Dermis blood vessel endothelial cell (primary cell): ENCODE measurements at regions not wholly inside any gene's neighbourhood (a gene's known extent, or its start where the extent isn't known, plus 50 kb on each side); places are given as distances from the start of the nearest gene placed in this dataset.

Experiments used
- DNase-seq: peaks from one replicate; pipeline ENCODE4 v3.0.0; 2010

DNA sequence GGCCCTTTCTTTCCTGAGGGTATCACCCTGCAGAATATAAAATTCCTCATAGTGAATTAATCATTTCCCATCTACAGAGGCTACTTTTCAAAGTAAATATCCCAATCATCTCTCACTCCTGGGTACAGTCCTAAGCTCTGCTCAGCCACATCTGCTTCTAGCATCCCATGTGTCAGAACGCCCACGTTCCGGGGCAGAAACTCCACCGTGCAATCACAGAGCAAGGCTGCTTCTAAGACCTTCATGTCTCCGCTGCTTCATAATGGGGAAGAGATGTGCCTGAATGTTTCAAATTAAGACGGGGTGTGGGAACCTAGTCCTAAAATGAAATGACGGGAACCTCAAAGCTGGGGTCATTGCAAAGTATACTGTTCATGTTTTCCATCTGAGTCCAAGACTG lies 208.8 kb upstream of the GMDS start:
- no peak for DNase-seq

DNA sequence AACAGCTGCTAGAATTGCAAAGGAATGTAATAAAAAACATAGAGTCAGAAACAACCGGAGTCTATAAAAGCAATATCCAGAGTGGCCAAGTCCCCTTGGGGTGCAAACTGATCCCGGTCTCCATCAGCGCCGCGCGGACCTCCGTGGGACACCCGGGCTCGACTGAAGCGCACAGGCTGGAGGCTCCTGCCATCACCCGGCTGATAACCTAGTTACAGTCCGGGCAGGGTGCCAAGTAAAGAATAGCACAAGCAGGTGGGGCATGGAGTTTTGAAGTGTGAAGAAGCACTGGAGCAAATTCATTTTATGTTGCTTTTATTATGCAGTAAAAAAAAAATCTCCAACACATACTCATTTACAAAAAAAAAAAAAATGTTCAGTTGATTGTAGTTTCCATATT lies 205.1 kb upstream of the GMDS start:
- peak; percentile 26 for DNase-seq

DNA sequence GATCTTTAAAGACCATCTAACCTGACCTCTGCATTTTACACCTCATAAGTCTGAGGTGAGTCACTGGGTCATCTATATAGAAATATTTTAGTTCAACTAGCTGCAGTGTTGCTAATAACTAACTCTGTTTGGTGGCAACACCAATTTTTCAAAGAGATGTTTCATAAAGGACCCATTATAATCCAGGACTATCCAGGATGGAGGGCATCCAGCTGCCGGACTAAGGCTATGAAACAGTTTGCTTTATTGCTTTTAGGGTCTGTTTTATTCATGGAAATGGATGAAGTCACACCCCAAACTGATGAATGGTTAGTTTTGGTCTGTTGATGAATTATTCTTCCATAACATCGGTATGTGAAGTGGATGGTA lies 204.2 kb upstream of the GMDS start:
- DNase-seq = no peak

DNA sequence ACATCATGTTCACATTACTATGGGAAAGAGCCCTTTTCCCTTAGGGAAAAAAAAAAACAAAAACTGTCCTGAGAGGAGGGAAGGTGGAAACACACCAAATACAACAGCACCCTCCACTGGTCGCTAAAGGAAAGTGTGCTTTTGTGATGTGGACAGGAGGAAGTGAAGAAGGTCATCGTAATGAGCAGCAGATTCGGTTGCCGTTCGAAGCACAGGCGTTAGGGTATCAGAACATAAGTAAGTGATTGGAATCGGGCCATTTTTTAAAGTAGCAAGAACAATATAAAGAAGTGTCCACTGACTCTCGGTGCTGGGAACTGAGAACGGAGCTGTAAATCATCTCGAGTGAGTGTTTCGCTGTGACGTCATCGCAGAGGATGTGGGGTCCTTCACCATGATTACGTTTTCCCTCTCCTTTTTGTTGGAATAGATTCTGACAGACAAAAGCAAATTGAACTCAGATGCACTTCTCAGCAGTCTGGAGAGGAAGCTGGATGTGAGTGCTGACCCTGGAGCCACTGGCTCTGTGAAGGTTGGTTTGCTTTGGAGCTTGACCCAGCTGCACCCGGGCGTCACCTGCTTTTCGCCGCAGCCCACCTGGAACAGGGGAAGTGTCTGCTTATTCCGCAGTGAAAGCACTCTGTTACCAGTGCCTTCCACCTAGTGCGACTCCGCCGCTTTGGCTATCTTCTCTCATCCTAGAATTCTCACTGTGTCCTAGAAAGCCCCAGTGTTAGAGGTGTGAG lies 203.6 kb upstream of the GMDS start:
- DNase-seq = peak; percentile 86

DNA sequence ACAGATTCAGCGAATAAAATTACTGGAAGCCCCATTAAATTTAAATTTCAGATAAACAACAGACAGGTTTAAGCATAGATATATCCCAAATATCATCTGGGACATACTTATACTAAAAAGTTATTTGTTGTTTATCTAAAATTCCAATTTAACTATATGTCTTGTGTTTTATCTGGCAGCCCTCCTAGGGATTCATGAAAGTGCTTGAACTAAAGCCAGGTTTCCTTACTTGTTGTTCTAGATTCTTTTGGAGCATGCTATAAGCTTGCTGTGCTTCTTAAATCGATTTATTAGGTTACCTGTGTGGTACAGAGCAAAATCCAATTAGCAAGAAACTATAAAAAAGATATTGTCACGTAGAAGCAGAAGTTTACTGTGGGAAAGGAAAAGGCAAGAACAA lies 202.5 kb upstream of the GMDS start:
- DNase-seq = no peak

GRCh38 chr6:2447318-2447920 lies 202.0 kb upstream of the GMDS start:
- no peak for DNase-seq

DNA sequence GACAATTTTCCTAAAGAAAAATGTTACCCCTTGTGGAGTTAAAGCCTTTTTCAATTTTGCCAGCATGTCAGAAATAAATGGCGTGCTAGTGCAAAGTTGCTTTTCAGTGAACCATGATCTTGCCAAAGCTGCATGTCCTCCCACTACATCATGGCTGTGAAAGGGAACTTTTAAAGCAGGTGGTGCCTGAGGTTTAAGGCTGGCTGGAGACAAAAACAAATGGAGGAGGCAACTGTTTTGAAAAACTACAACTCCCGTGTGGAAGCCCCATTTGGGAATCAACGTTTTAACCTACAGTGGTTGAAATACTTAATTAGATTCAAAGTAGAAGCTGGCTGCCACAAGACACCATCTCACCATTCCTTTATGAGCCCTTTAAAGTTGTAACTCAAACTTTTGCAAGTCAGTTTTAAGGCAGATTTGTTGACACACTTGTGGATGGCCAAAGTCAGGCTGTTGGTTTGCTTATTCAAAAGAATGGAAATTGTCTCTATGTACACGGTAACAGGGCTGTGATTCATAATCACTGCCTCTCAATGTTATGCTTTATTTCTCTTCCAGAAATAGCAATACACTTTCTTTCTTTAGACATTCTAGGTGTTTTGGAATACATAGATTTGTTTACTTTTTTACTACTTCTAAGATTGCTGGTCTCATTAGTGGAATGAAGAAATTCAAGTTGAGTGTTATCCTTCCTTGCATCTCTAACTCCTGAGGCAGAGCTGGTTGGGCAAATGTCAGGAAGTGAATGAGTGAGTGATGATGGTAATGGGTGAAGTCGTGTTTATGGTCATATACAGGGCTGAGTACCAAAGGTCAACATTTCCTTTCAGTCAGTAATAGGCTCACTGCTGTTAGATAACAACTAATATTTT lies 196.4 kb upstream of the GMDS start:
- DNase-seq = no peak

DNA sequence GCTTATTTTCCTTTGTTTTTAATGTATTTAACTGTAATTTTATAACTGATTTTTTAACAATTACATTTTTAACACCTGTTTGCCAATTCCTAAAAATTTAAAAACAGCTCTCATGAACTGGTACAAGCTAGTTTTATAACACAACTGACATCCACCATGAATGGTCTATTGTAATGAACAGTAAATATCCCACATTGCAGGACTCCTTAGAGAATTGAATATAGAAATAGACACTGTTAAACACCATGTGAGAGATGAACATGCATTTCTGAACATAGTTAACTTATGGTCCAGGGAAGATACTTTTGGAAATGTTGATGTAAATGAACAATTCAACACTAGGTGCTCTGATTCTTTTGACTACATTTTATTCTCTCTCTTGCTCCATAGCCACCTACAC lies 195.1 kb upstream of the GMDS start:
- DNase-seq = no peak

DNA sequence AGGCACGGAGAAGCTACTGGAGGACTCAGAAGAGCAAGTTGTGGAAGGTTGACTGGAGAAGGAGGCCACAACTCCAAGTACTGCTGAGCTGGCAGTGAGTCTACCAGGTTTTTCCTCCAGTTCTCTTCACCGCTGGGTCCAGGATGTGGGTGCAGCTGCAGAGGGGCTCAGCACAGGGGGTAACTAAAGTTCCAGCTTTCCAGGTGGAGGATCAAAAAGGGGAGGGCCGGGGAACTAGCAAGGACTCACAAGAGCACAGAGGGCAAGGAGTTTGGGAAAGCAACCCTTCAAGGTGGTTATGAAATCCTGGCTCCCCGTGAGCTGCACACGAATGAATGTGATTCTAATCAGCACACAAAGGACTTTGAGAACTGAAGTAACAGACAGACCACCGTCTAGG lies 194.2 kb upstream of the GMDS start:
- DNase-seq = no peak

GRCh38 chr6:2439082-2439481 lies 193.7 kb upstream of the GMDS start:
- DNase-seq = no peak

- DNase-seq = no peak
Observed at GRCh38 chr6:2436410-2437154, 191.2 kb upstream of the GMDS start.

DNA sequence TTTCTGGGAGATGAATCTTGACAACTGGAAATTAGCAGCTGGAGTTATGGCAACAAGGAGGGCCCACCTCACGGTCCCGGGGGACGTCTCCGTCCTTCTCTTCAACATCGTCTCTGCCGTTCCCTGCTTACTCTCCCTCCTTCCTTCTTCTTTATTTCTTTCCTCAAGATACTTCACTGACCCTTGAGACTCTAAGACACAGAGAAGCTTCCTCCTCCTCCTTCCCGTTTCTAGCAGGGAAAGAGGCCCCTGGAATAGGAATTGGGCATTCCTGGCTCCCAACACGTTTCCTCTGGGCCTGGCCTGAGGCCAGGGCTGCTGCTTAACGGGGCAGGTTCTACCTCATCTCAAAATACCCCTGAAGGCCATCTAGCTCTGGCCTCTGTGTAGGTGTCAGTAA lies 189.9 kb upstream of the GMDS start:
- DNase-seq = no peak

- no peak for DNase-seq
Observed at GRCh38 chr6:2434912-2435311, 189.5 kb upstream of the GMDS start.

GRCh38 chr6:2434116-2434515 lies 188.7 kb upstream of the GMDS start:
- DNase-seq = no peak

DNA sequence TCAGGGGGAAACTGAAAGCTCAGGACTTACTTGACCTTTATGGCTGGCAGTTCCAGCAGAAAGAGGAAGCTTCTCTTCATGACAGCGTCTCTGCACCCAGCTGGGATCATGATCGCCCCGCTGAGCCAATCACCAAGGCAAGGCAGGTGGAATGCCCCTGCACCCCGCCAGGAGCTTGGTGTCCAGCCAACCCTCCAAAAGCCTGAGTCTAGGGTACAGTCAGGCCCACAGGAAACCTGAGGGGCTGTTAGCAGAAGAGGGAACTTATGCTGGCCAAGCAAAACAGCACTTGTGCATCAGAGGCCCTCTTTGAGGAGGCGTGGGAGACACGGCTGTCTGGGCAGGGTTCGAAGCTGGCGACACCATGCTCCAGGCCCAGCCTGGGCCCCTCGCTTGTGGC lies 188.3 kb upstream of the GMDS start:
- DNase-seq = no peak

GRCh38 chr6:2433266-2433665 lies 187.9 kb upstream of the GMDS start:
- DNase-seq = no peak

DNA sequence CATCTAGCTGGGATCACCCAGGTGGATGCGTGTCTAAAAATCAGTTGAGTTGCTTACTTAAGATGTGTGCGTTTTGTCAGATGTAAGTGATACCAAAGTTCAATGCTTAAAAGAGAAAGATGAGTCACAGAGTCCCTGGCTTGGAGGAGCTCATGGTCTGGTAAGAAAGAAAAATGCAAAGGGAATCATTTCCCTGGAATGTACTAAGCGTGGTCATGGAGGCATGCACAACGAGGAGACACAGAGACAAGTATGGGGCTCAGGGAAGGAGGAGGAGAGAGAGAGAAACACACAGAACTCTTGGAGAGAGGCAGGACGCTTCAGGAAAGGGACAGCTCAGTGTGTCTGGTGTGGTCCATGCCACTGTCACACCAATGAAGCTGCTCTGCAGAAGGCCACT lies 186.9 kb upstream of the GMDS start:
- DNase-seq = no peak

DNA sequence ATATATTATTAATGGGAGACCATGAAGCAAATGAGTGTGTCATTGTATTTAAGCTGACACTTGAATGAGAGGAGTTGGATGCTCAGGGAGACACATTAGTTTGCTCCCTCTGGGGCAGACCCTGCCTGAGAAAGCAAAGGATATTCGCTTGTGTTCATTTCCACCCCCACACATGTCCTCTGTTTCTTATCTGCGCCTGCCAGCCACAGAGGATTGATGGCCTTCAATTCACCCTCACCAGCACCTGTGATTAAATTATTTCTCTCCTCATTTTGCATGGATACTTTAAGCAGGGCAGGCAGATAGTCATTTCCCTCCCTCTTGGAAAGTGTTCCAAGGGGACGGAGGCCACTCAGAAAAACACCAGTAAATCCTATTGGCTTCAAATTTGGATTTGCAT lies 185.2 kb upstream of the GMDS start:
- no peak for DNase-seq

GRCh38 chr6:2429460-2429859 lies 184.1 kb upstream of the GMDS start:
- no peak for DNase-seq

- DNase-seq = no peak
Observed at GRCh38 chr6:2429032-2429431, 183.6 kb upstream of the GMDS start.

DNA sequence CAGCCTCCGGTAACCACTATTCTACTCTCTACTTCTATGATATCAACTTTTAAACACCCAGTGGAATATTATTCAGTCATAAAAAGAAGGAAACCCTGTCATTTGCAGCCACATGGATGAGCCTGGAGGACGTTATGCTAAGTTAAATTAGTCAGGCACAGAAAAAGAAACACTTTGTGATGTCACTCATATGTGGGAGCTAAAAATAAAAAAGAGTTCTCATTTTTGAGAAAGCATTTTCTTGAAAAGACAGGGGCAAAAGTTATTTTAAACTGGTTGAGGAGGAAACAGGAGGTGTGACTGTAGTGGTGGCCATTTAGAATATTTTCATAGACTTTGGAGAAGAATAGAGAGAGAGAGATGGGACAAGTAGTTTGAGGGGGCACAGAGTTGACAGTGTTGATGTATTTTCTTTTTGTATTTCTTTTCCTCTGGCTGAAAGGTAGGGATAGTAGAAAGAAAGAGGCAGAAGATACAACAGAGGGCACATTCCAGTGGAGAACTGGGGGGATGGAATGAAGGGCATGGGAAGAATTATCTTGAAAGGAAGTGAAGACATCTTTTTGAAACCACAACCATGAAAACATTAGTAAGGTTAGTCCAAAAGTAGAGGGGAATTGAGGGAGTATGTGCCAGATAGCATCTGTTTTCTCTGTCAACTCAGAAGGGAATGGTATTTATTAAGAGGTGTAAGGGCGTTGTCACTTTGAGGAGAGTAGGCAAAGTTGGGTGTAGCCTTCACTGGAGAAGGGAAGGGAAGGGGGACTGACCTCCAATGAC lies 181.3 kb upstream of the GMDS start:
- no peak for DNase-seq

DNA sequence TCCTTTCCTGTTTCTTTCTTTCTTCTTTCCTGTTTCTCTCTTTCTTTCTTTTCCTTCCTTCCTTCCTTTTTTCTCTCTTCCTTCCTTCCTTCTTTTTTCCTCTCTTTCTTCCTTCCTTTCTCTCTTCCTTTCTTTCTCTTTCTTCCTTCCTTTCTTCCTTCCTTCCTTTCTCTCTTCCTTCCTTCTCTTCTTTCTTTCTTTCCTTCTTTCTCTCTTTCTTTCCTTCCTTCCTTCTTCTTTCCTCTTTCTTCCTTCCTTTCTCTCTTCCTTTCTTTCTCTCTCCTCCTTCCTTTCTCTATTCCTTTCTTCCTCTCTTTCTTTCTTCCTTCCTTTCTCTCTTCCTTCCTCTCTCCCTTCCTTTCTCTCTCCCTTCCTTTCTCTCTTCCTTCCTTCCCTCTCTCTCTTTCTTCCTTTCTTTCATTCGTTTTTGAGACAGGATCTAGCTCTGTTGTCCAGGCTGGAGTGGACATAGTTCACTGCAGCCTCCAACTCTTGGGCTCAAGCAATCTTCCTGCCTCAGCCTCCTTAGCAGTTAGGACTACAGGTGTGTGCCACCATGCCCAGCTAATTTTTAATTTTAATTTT lies 170.8 kb upstream of the GMDS start:
- no peak for DNase-seq
